ENCODE measurements at regions not wholly inside any gene's neighbourhood (a gene's known extent, or its start where the extent isn't known, plus 50 kb on each side); places are given as distances from the start of the nearest gene placed in this dataset.

DNA sequence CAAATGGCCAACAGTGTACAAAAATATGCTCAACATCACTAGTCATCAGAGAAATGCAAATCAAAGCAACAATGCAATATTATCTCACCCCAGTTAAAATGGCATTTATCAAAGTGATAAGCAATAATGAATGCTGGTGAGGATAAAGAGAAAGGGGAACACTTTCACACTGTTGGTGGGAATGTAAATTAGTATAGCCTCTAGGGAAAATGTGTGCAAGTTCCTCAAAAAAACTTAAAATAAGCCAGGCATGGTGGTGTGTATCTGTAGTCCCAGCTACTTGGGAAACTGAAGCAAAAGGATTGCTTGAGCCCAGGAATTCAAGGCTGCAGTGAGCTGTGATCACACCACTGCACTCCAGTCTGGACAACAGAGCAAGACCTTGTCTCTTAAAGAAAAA is 572.1 kb downstream of the NLGN4X start:
- no peaks in the 10 kb centered on the region for H4K20me1 ChIP-seq (ENCODE audit: control insufficient read depth, insufficient read depth, low read depth, low read length)
- no peaks in the 10 kb centered on the region for H3K9me2 ChIP-seq (replicated peaks; ENCODE audit: control insufficient read depth, low read length)
- no peaks in the 10 kb centered on the region for H3K79me2 ChIP-seq (ENCODE audit: control insufficient read depth, low read length)
- no peak overlapping the region for H3K27ac ChIP-seq (ENCODE audit: low read depth, low read length)
- H3K4me3 ChIP-seq (ENCODE audit: low read length), result no peak overlapping the region
- TF ChIP-seq EZH2phosphoT487 (IDR thresholded peaks at IDR 0.05; ENCODE audit: borderline replicate concordance, low read length), result no peak
- TF ChIP-seq, protein P1, sequence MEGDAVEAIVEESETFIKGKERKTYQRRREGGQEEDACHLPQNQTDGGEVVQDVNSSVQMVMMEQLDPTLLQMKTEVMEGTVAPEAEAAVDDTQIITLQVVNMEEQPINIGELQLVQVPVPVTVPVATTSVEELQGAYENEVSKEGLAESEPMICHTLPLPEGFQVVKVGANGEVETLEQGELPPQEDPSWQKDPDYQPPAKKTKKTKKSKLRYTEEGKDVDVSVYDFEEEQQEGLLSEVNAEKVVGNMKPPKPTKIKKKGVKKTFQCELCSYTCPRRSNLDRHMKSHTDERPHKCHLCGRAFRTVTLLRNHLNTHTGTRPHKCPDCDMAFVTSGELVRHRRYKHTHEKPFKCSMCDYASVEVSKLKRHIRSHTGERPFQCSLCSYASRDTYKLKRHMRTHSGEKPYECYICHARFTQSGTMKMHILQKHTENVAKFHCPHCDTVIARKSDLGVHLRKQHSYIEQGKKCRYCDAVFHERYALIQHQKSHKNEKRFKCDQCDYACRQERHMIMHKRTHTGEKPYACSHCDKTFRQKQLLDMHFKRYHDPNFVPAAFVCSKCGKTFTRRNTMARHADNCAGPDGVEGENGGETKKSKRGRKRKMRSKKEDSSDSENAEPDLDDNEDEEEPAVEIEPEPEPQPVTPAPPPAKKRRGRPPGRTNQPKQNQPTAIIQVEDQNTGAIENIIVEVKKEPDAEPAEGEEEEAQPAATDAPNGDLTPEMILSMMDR (IDR thresholded peaks at IDR 0.05; ENCODE audit: low read depth, low read length, poor library complexity, severe bottlenecking), result no peak
- H3K27me3 ChIP-seq (ENCODE audit: control insufficient read depth, low read length), result no peaks in the 10 kb centered on the region
- H3K4me1 ChIP-seq (ENCODE audit: control insufficient read depth, low read length), result peaks cover 5% of the 10 kb centered on the region; the same call in 1 of the 2 replicates
- no peaks in the 10 kb centered on the region for H3F3A ChIP-seq (ENCODE audit: control insufficient read depth, insufficient read depth)
- no peaks in the 10 kb centered on the region for H3K9me3 ChIP-seq (ENCODE audit: control insufficient read depth, insufficient read depth, low read length)
- H3K4me2 ChIP-seq (ENCODE audit: low read length), result no peak overlapping the region
- no peaks in the 10 kb centered on the region for H3K36me3 ChIP-seq (ENCODE audit: control insufficient read depth, low read length)

DNA sequence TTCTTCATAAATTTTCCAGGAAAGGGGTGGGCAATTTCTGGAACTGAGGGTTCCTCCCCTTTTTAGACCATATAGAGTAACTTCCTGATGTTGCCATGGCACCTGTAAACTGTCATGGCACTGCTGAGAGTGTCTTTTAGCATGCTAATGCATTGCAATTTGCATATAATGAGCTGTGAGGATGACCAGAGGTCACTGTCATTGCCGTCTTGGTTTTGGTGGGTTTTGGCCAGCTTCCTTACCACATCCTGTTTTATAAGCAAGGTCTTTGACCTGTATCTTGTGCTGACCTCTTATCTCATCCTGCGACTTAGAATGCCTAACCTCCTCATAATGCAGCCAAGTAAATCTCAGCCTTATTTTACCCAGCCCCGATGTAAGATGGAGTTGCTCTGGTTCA is 577.8 kb downstream of the NLGN4X start:
- Histone ChIP-seq H3K9me2 (replicated peaks; ENCODE audit: control insufficient read depth, low read length) (no peaks in the 10 kb centered on the region), H3F3A (ENCODE audit: control insufficient read depth, insufficient read depth) (no peaks in the 10 kb centered on the region), H3K4me1 (ENCODE audit: control insufficient read depth, low read length) (peaks cover 22% of the 10 kb centered on the region), H3K9me3 (ENCODE audit: control insufficient read depth, insufficient read depth, low read length) (no peaks in the 10 kb centered on the region), H3K79me2 (ENCODE audit: control insufficient read depth, low read length) (no peaks in the 10 kb centered on the region), H4K20me1 (ENCODE audit: control insufficient read depth, insufficient read depth, low read depth, low read length) (no peaks in the 10 kb centered on the region), H3K4me2 (ENCODE audit: low read length) (no peak overlapping the region), H3K4me3 (ENCODE audit: low read length) (no peak overlapping the region), H3K36me3 (ENCODE audit: control insufficient read depth, low read length) (no peaks in the 10 kb centered on the region), H3K27ac (ENCODE audit: low read depth, low read length) (no peak overlapping the region), H3K27me3 (ENCODE audit: control insufficient read depth, low read length) (no peaks in the 10 kb centered on the region)
- TF ChIP-seq, protein P1 (IDR thresholded peaks at IDR 0.05; ENCODE audit: low read depth, low read length, poor library complexity, severe bottlenecking), result no peak
- TF ChIP-seq EZH2phosphoT487 (IDR thresholded peaks at IDR 0.05; ENCODE audit: borderline replicate concordance, low read length), result no peak

DNA sequence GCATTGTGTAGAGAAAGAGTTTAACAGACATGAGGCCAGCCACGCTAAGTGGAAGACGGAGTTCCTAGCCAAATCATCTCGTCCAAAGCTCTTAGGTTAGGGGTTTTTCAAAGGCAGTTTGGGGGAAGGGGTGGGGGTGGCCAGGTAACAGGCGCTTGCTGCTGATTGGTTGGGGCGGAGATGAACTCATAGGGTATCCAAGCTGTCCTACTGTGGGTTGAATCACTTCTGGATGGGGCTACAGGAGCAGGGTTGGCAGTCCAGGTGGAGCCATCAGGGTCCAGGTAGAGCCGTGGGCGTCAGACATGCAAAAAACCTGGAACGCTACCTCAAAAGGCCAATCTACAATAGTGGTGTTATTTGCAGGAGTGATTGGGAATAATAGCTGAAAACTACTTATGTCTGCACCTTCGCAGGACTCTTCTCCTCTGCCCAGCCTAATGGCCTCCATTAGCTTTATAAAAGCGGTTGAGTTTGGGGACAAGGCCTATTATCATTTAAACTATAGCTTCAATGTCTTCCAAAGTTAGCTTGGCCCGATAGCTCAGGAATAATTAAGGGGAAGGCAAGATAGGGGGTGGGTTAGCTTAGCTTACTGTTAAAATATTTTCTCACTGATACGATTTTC is 579.6 kb downstream of the NLGN4X start:
- no peaks in the 10 kb centered on the region for H3K36me3 ChIP-seq (ENCODE audit: control insufficient read depth, low read length)
- no peak overlapping the region for H3K27ac ChIP-seq (ENCODE audit: low read depth, low read length)
- no peak overlapping the region for H3K4me2 ChIP-seq (ENCODE audit: low read length)
- H3K9me3 ChIP-seq (ENCODE audit: control insufficient read depth, insufficient read depth, low read length), result no peaks in the 10 kb centered on the region
- no peaks in the 10 kb centered on the region for H3F3A ChIP-seq (ENCODE audit: control insufficient read depth, insufficient read depth)
- TF ChIP-seq, protein P1 (IDR thresholded peaks at IDR 0.05; ENCODE audit: low read depth, low read length, poor library complexity, severe bottlenecking), result no peak
- no peak for TF ChIP-seq EZH2phosphoT487 (IDR thresholded peaks at IDR 0.05; ENCODE audit: borderline replicate concordance, low read length)
- H3K4me1 ChIP-seq (ENCODE audit: control insufficient read depth, low read length), result peaks cover 26% of the 10 kb centered on the region
- H3K9me2 ChIP-seq (replicated peaks; ENCODE audit: control insufficient read depth, low read length), result no peaks in the 10 kb centered on the region
- H3K79me2 ChIP-seq (ENCODE audit: control insufficient read depth, low read length), result no peaks in the 10 kb centered on the region
- no peaks in the 10 kb centered on the region for H4K20me1 ChIP-seq (ENCODE audit: control insufficient read depth, insufficient read depth, low read depth, low read length)
- no peak overlapping the region for H3K4me3 ChIP-seq (ENCODE audit: low read length)
- H3K27me3 ChIP-seq (ENCODE audit: control insufficient read depth, low read length), result no peaks in the 10 kb centered on the region

All from DOHH2 (cell line).